Activated naive CD8-positive, alpha-beta T cell treated with anti-CD3 and anti-CD28 coated beads for 36 hours (primary cell): ENCODE measurements at regions not wholly inside any gene's neighbourhood (a gene's known extent, or its start where the extent isn't known, plus 50 kb on each side); places are given as distances from the start of the nearest gene placed in this dataset.
A peak's percentile ranks its signal among the peaks of the same experiment; 100 is the strongest.

Experiments
- DNase-seq: peaks from one replicate; pipeline ENCODE4 v3.0.0; 2021
- H3K27ac Mint-ChIP-seq: one replicate; pipeline ENCODE4 v1.8.0; 2022; ENCODE audit warnings: mild to moderate bottlenecking, moderate library complexity, mixed read lengths
- H3K27me3 Mint-ChIP-seq: one replicate; pipeline ENCODE4 v1.8.0; 2022; ENCODE audit warnings: mild to moderate bottlenecking, mixed read lengths
- H3K36me3 Mint-ChIP-seq: one replicate; pipeline ENCODE4 v1.8.0; 2021; ENCODE audit warnings: mild to moderate bottlenecking, mixed read lengths
- H3K4me1 Mint-ChIP-seq: one replicate; pipeline ENCODE4 v1.8.0; 2021; ENCODE audit warnings: mixed read lengths
- H3K4me3 Mint-ChIP-seq: one replicate; pipeline ENCODE4 v1.8.0; 2022; ENCODE audit warnings: mild to moderate bottlenecking, moderate library complexity, mixed read lengths
- H3K9me3 Mint-ChIP-seq: one replicate; pipeline ENCODE4 v1.8.0; 2022; ENCODE audit warnings: mixed read lengths

GRCh38 chr1:209207126-209207700, 376.3 kb upstream of the CAMK1G start:
- peaks cover 5% of the 10 kb centered on the region for H3K4me1 Mint-ChIP-seq
- no peaks in the 10 kb centered on the region for H3K9me3 Mint-ChIP-seq
- no peak overlapping the region for H3K27ac Mint-ChIP-seq
- no peak overlapping the region for H3K4me3 Mint-ChIP-seq
- no peaks in the 10 kb centered on the region for H3K36me3 Mint-ChIP-seq
- peaks cover 47% of the 10 kb centered on the region for H3K27me3 Mint-ChIP-seq
- no peak for DNase-seq

GRCh38 chr1:209207701-209208286, 375.7 kb upstream of the CAMK1G start:
- Mint-ChIP-seq H3K4me1 (peaks cover 5% of the 10 kb centered on the region), H3K27me3 (peaks cover 47% of the 10 kb centered on the region), H3K4me3 (peak overlapping the region; percentile 56), H3K27ac (no peak overlapping the region), H3K36me3 (no peaks in the 10 kb centered on the region), H3K9me3 (no peaks in the 10 kb centered on the region)
- peak; percentile 56 for DNase-seq

GRCh38 chr1:209208648-209209047, 374.9 kb upstream of the CAMK1G start:
- Mint-ChIP-seq H3K4me1 (peaks cover 5% of the 10 kb centered on the region), H3K27me3 (peaks cover 47% of the 10 kb centered on the region), H3K4me3 (no peak overlapping the region), H3K9me3 (no peaks in the 10 kb centered on the region), H3K27ac (no peak overlapping the region), H3K36me3 (no peaks in the 10 kb centered on the region)
- no peak for DNase-seq

- H3K27me3 Mint-ChIP-seq = peaks cover 27% of the 10 kb centered on the region
Measured at GRCh38 chr1:209213989-209214388, 369.5 kb upstream of the CAMK1G start.

GRCh38 chr1:209215826-209216225, 367.7 kb upstream of the CAMK1G start:
- H3K36me3 Mint-ChIP-seq = no peaks in the 10 kb centered on the region
- H3K27me3 Mint-ChIP-seq = peaks cover 21% of the 10 kb centered on the region
- H3K4me1 Mint-ChIP-seq = no peaks in the 10 kb centered on the region
- no peak overlapping the region for H3K27ac Mint-ChIP-seq
- no peak for DNase-seq
- H3K4me3 Mint-ChIP-seq = no peak overlapping the region
- H3K9me3 Mint-ChIP-seq = peaks cover 2% of the 10 kb centered on the region

More at GRCh38 chr1:209213989-209214388, 369.5 kb upstream of the CAMK1G start:
- DNase-seq = no peak
- Mint-ChIP-seq H3K27ac (no peak overlapping the region), H3K4me3 (no peak overlapping the region), H3K36me3 (no peaks in the 10 kb centered on the region), H3K4me1 (no peaks in the 10 kb centered on the region), H3K9me3 (peaks cover 2% of the 10 kb centered on the region)

- no peak for DNase-seq
- Mint-ChIP-seq H3K4me3 (no peak overlapping the region), H3K27me3 (peaks cover 16% of the 10 kb centered on the region), H3K36me3 (no peaks in the 10 kb centered on the region), H3K4me1 (no peaks in the 10 kb centered on the region), H3K27ac (no peak overlapping the region), H3K9me3 (peaks cover 2% of the 10 kb centered on the region)
Measured at GRCh38 chr1:209218113-209218512, 365.4 kb upstream of the CAMK1G start.

GRCh38 chr1:209218981-209219380, 364.5 kb upstream of the CAMK1G start:
- no peak overlapping the region for H3K27ac Mint-ChIP-seq
- no peak overlapping the region for H3K4me3 Mint-ChIP-seq
- H3K27me3 Mint-ChIP-seq = peaks cover 13% of the 10 kb centered on the region
- H3K4me1 Mint-ChIP-seq = peaks cover 3% of the 10 kb centered on the region
- peaks cover 2% of the 10 kb centered on the region for H3K9me3 Mint-ChIP-seq
- no peaks in the 10 kb centered on the region for H3K36me3 Mint-ChIP-seq
- DNase-seq = no peak

- peaks cover 3% of the 10 kb centered on the region for H3K4me1 Mint-ChIP-seq
- DNase-seq = no peak
- peaks cover 18% of the 10 kb centered on the region for H3K27me3 Mint-ChIP-seq
- peaks cover 2% of the 10 kb centered on the region for H3K9me3 Mint-ChIP-seq
- H3K27ac Mint-ChIP-seq = no peak overlapping the region
- H3K36me3 Mint-ChIP-seq = no peaks in the 10 kb centered on the region
- H3K4me3 Mint-ChIP-seq = no peak overlapping the region
Measured at GRCh38 chr1:209219791-209220524, 363.6 kb upstream of the CAMK1G start.

- Mint-ChIP-seq H3K27ac (no peak overlapping the region), H3K4me3 (no peak overlapping the region), H3K9me3 (no peaks in the 10 kb centered on the region), H3K27me3 (peaks cover 14% of the 10 kb centered on the region), H3K36me3 (no peaks in the 10 kb centered on the region), H3K4me1 (peaks cover 3% of the 10 kb centered on the region)
- no peak for DNase-seq
Measured at GRCh38 chr1:209222826-209223225, 360.7 kb upstream of the CAMK1G start.

GRCh38 chr1:209223791-209224190, 359.7 kb upstream of the CAMK1G start:
- Mint-ChIP-seq H3K4me3 (no peak overlapping the region), H3K9me3 (no peaks in the 10 kb centered on the region), H3K4me1 (peaks cover 3% of the 10 kb centered on the region), H3K36me3 (no peaks in the 10 kb centered on the region), H3K27ac (no peak overlapping the region), H3K27me3 (peaks cover 19% of the 10 kb centered on the region)
- DNase-seq = no peak

- Mint-ChIP-seq H3K36me3 (no peaks in the 10 kb centered on the region), H3K9me3 (no peaks in the 10 kb centered on the region), H3K4me1 (peaks cover 3% of the 10 kb centered on the region), H3K27ac (no peak overlapping the region), H3K27me3 (peaks cover 20% of the 10 kb centered on the region), H3K4me3 (no peak overlapping the region)
- DNase-seq = no peak
Measured at GRCh38 chr1:209224886-209225285, 358.6 kb upstream of the CAMK1G start.

GRCh38 chr1:209227171-209227570, 356.3 kb upstream of the CAMK1G start:
- Mint-ChIP-seq H3K9me3 (peaks cover 5% of the 10 kb centered on the region), H3K36me3 (peaks cover 2% of the 10 kb centered on the region)

GRCh38 chr1:209227941-209228340, 355.6 kb upstream of the CAMK1G start:
- no peak overlapping the region for H3K4me3 Mint-ChIP-seq
- no peak for DNase-seq
- H3K9me3 Mint-ChIP-seq = peaks cover 5% of the 10 kb centered on the region
- H3K27ac Mint-ChIP-seq = no peak overlapping the region
- H3K27me3 Mint-ChIP-seq = peaks cover 36% of the 10 kb centered on the region
- H3K36me3 Mint-ChIP-seq = peaks cover 2% of the 10 kb centered on the region
- peaks cover 3% of the 10 kb centered on the region for H3K4me1 Mint-ChIP-seq

More at GRCh38 chr1:209227171-209227570, 356.3 kb upstream of the CAMK1G start:
- DNase-seq = no peak
- Mint-ChIP-seq H3K4me3 (no peak overlapping the region), H3K27me3 (peaks cover 28% of the 10 kb centered on the region), H3K4me1 (peaks cover 3% of the 10 kb centered on the region), H3K27ac (no peak overlapping the region)

- H3K27ac Mint-ChIP-seq = no peak overlapping the region
- peaks cover 2% of the 10 kb centered on the region for H3K36me3 Mint-ChIP-seq
- H3K9me3 Mint-ChIP-seq = peaks cover 5% of the 10 kb centered on the region
- no peaks in the 10 kb centered on the region for H3K4me1 Mint-ChIP-seq
- peaks cover 35% of the 10 kb centered on the region for H3K27me3 Mint-ChIP-seq
- no peak for DNase-seq
- no peak overlapping the region for H3K4me3 Mint-ChIP-seq
Measured at GRCh38 chr1:209229494-209230061, 353.9 kb upstream of the CAMK1G start.

- no peaks in the 10 kb centered on the region for H3K4me1 Mint-ChIP-seq
- H3K9me3 Mint-ChIP-seq = peaks cover 5% of the 10 kb centered on the region
- H3K4me3 Mint-ChIP-seq = no peak overlapping the region
- H3K27me3 Mint-ChIP-seq = peaks cover 32% of the 10 kb centered on the region
- H3K36me3 Mint-ChIP-seq = peaks cover 2% of the 10 kb centered on the region
- DNase-seq = no peak
- H3K27ac Mint-ChIP-seq = no peak overlapping the region
Measured at GRCh38 chr1:209230314-209230713, 353.2 kb upstream of the CAMK1G start.
